HG02759 (cell line): ENCODE measurements at regions not wholly inside any gene's neighbourhood (a gene's known extent, or its start where the extent isn't known, plus 50 kb on each side); places are given as distances from the start of the nearest gene placed in this dataset.

Experiments
- ATAC-seq: cut with Tn5 transposase; IDR thresholded peaks from one replicate; pipeline ENCODE4 v1.9.1; 2021; ENCODE audit warnings: mild to moderate bottlenecking, moderate library complexity; ENCODE audit not compliant: unreplicated experiment

- no peak for ATAC-seq
Measured at GRCh38 chr3:127356381-127356780, 68.5 kb upstream of the PRR20G start.

GRCh38 chr3:127354761-127355160 lies 66.9 kb upstream of the PRR20G start:
- ATAC-seq = no peak

GRCh38 chr3:127352612-127353011 lies 64.8 kb upstream of the PRR20G start:
- no peak for ATAC-seq

GRCh38 chr3:127351775-127352350 lies 64.0 kb upstream of the PRR20G start:
- no peak for ATAC-seq

- ATAC-seq = no peak
Measured at GRCh38 chr3:127351321-127351720, 63.5 kb upstream of the PRR20G start.

GRCh38 chr3:127350172-127351050 lies 62.6 kb upstream of the PRR20G start:
- no peak for ATAC-seq

GRCh38 chr3:127349501-127350171 lies 61.8 kb upstream of the PRR20G start:
- ATAC-seq = no peak

GRCh38 chr3:127342735-127343134 lies 54.9 kb upstream of the PRR20G start:
- no peak for ATAC-seq

GRCh38 chr3:127339928-127340861 lies 52.3 kb upstream of the PRR20G start:
- ATAC-seq = no peak

- ATAC-seq = no peak
Measured at GRCh38 chr3:127339016-127339415, 51.2 kb upstream of the PRR20G start.

GRCh38 chr3:127337911-127338531 lies 50.2 kb upstream of the PRR20G start:
- ATAC-seq = no peak
